Stimulated activated CD4-positive, alpha-beta T cell treated with anti-CD3 and anti-CD28 coated beads, Interleukin-2, amount 100 ng/mL, for 24 hours (primary cell): ENCODE measurements at regions not wholly inside any gene's neighbourhood (a gene's known extent, or its start where the extent isn't known, plus 50 kb on each side); places are given as distances from the start of the nearest gene placed in this dataset.

Experiments used
- DNase-seq, 2 donors: peaks; one replicate each; pipeline ENCODE4 v3.0.0-alpha.2; 2020

DNA sequence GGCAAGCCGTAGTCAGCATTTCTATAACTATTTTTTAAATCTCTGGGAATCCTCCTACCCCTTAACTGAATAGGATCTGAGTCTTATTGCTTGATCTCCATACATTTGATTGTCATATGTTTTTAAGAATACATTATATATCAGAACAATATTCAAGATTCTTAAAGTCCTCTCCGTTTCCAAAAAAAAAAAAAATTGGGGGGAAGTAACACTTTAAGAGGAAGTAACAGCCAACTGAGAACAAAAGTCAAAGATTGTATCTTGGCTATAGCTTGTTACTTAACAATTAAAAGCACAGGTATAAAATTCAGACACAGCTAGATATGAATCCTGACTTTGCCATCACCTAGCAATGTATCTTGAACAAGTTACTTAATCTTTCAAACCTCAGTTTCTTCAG, 169.9 kb upstream of the ADO start:
- DNase-seq, result no peak

DNA sequence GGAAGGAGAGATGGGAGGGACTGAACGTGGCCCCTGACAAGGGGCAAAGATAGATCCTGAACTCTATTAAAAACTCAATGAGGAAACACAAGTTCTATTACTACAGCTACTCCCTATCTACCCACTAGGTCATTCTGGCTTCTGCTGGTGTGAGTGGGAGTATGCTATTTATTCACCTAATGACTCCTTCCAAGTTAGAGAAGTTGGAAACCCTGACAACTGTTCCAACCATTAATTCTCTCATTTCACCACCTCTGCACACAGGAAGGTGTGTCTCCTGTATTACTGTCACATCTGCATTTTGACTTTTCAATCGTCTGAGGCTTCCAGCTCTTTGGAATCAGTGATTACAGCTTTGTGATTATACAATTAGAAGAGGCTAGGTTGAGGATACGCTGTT, 169.4 kb upstream of the ADO start:
- no peak for DNase-seq

DNA sequence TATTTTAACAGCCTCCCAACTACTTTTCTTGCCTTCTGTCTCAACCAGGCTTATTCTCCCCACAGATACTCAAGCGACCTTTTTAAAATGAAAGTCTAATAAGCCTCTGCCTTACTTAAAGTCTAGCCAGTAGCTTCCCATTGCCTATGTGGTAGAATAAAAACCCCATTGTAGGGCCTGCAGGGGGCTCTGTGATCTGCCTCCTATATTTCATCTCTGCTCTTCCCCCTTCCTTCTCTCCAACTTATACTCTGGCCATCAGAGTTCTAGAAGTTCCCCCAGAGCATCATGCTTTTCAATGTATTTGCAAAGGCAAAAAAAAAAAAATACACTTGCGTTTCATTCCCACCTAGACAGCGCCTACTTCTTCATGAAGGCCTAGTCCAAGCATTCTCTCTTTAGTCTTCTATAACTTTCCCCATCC, 167.7 kb upstream of the ADO start:
- DNase-seq, result no peak

DNA sequence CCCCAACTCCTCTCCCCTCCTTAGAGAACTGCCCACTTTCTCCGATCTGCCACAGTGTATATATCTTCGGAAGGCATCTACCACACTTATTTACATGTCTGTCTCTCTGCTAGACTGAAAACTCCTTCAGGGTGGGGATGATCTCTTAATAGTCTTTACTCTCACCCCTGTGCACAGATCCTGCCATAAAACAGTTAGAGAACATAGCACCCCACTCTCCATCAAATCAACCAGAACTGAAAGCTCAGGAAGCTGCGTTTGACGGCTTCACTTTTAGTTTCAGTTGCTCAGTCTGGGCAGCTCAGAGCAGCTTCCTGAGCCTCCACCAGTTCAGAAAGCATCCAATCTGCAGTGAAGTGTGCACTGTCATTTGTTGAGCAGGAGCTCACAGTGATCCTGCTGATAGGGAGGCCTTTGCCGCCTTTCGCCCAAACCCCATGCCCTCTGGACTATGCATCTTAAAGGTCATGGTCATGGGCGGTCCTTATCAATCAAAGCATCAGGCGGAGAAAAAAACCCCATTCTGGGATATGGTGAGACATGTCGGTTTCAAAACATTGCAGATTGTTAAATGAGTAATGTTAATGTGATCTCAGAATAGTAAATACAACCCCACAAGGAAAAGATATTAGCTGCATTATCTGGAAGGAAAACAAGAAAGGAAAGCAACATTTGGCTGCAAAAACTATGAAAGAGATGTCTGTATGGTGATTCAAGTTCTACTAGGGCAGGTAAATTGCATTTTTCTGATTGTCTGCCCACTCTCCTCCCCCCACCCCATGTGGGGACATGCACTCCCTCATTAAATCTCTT, 167.1 kb upstream of the ADO start:
- peak; percentile 66 to 73 for DNase-seq

DNA sequence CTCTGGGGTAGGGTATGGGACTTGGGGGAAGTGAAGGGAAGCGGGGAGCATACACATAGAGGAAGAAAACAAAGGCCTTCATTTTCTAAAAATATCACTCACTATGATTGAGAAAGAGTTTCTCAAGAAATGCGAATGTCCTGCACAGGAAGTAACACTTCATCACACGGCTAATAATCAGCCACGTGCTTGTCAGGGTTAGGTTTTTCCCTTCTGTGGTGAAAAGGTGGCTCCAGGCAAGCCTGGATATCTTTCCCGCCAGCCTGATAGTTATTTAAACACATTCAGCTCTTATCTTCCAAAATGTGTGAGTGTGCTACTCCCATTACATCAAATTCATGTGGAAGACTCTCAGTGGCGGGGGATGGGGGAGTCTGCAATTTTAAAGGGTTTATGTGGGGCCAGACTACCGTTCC, 166.4 kb upstream of the ADO start:
- no peak for DNase-seq

DNA sequence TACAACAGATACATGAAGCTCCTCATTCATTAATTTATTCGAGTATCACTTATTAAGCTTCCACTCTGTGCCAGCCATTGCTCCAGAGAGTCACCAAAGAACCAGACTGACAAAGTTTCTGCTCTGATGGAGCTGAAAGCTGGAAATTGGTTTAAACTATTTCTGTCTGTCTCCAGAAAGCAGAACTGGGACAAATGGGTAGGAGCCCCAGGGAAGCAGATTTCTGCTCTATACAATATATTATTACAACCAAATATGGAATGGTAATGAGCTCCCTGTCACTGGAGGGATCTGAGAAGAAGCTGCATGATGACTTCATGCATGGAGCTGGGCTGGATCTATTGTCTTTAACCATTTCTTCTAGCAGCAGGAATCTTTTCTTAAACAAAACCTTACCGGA, 165.4 kb upstream of the ADO start:
- no peak for DNase-seq

DNA sequence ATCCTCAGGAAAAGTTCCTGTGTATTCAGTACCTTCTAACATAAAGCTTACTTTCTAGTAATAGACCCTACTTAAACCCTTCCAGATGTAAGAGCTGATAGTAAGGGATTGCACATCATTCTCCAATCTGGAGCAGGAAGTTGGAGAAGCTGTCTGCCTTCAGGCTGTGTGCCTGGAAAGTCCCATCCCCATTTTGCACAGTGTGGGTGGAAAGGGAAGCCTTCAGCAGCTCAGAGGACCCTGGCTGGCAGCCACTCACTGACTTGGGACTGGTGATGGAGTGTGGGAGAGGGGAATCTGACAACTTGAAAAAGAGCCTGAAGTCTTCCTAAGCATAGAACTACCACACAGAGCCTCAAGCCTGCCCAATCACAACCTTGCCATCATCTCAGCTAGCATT, 164.1 kb upstream of the ADO start:
- DNase-seq, result no peak

DNA sequence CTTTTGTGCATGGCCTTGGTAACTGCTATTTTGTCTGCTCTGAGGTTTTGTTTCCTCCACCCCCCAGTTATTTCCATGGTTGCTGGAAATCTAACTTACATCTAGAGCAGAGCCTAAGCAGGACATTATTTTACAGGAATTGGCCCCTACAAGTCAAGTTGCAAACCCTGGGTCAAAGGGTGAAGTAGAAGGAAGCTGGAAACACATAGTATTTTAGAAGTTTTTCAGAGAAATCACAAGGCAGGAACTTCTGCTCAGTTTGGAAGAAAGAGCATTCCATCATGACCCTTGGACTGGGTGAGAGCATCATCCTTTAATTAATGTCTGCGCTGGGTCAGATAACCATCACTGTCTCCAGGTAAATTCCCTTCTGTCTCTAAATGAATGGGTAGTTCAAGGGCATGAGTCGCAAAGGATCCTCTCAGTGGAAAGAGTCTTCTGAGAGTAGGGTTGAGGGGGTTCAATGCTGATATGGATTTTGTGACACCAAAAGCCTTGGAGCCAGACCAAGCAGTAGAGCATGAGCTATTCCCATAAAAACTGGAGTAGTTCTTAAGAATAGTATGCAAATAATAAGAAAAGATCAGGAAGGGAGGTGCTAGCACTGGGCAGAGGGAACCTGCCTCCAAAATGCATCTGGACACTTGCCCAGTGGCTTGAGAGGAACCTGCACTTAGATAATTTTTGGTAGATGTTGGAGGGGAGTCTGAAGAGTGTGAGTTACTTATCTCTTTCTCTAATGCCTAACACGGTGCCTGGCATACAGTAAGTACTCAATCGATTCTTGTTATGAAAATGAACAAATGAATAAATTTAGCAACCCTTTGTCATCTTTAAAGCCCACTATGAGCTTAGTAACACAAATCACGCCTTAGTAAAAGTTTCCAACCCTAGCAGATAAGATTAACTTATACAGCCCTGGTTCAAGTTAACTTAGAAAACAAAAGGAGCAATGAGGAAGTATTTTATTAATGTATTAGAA, 160.6 kb upstream of the ADO start:
- DNase-seq, result no peak

DNA sequence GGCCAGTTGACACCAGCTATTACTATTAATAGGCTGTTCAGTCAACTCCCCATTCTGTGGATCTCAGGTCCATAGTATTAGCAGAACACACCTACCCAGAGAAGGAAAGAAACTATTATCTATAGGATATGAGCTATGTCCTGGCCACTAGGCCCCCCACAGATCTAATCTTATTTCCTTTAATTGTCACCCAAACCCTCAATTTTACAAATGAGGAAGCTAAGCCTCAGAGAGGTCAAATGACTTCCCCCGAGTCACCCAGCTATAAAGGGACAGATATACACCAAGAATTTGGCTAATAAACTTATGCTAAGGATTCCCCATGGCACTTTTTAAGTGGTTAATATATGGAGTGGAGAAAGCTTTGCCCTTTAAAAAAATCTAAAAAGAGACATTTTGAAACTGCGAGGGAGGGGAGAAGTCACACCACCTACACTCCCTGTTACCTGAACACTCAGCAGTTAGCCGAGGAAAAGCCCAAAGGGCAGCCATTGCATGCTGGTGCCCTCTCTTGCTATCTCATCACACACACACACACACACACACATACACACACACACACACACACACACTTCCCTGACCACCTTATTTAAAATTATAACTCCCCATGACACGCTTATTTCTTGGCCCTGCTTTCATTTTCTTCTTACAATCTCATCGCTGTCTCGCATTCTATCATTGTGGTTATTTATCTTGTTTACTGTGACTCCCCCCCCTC, 157.0 kb upstream of the ADO start:
- DNase-seq, result no peak

DNA sequence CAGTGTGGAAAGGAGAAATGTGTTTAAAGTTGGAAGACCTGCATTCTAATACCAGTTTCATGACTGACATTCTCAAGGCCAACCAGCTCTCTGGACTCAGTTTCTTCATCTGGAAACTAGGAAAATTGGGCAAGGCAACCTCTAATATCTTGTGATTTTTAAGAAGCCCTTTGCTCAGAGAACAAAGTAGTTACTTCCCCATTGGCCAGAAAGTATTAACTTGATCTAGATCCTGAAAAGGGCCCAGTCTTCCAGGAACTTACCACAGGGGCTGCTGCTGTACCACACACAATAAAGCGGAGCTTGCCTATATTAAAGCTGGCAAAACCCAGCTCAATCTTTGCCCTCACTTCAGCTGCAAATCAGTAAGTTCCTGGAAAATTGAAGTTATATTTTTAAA, 155.6 kb upstream of the ADO start:
- no peak for DNase-seq

DNA sequence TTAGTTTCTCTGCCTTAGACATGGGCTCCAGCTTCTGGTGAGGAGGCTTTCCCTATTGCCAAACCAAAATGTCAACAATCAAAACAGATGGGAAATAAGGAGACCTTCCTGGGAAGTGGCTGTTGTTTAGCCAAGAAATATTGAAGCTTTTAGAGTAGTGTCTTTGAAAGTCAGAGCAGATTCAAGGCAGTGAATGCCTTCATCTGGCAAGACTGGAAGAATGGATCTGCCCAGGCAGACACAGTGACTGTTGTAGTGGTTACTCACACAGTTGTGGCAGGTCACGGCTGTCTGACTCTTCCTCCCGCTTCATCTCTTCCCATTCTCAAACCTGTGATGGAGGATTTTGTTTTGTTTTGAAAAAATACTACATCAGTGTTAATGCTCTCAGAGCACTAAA, 154.1 kb upstream of the ADO start:
- DNase-seq, result no peak

DNA sequence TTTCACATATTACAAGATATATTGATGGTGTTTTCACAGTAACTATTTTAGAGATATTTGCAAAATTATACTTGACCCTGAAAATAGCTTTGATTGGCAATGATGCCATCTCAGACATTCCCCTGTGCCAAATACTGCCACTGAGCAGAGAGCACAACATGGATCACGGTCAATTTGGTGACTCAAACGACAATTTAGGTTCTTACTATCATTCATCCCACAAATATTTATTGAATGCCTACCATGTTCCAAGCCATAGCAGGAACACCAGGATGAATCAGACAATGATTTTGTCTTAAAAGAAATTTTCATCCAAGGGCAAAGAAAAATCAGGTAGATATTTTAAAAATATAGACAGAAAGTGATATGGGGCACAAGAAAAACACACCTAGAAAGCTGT, 153.2 kb upstream of the ADO start:
- DNase-seq, result no peak

DNA sequence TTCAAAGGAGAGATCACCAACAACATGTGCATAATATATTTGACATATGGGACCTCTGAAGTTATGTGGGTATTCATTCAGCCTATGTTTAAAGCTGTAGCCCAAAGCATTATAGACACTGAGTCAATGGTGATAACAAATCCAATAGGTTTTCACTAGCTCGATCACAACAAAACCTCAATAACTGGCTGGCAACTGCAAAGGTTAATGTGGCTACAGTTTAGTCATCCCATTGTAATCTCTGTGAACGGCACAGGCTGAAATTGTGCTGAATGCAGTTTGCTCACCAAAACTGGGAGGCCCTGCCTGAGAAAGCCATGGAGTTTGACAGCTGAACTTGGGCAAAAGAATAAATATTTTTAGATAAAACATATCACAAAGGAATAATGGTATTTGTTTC, 152.4 kb upstream of the ADO start:
- no peak for DNase-seq

DNA sequence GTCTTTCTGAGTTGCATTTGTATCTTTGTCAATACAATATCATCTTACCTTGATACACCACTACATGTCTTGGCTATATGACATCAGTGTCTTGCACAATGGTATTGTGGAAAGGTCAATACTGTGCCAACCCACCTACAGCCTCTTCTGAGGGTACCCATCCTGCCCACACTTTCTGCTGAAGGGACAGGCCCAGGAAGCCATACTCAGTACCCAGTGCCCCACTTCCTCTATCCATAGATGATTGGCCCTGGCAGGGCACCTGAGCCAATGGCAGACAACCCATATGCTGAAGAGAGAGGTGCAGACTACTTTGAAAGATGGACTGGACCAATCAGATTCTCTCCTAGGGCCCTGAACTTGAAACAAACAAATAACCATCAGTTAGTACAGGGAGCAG, 152.0 kb upstream of the ADO start:
- no peak for DNase-seq

DNA sequence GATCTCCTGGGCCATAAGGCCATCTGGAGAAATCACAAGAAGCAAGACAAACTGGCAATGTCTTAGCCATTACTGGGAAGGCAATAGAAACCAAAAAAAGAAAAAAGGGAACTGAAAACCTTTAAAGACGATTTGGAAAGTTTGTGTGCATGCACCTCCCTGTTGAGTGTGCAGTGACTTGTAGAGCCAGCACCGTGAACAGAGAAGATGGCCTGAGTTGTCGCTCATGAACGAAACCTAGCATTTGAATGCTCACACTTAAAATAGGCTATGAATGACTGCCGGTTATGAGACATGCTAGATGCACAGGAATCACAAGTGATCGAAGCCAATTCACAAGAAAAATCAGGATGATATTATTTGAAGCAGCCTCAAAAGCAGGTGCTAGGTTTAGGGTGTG, 151.3 kb upstream of the ADO start:
- DNase-seq, result no peak

DNA sequence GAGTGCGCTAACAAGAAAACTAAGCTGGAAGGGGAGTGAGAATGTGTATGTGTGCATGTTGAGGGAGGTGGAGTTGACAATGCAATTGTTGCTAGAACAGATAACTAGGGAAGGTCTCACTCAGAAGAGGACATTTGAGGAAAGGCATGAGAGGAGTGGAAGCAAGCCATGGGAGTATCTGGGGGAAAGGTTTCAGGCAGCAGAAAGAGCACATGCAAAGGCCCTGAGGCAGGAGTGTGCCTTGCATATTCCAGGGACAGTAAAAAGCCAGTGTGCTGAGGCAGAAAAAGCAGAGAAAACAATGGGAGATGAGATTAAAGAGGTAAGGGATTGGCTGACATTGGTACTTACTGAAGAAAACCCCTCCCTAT, 149.6 kb upstream of the ADO start:
- no peak for DNase-seq

DNA sequence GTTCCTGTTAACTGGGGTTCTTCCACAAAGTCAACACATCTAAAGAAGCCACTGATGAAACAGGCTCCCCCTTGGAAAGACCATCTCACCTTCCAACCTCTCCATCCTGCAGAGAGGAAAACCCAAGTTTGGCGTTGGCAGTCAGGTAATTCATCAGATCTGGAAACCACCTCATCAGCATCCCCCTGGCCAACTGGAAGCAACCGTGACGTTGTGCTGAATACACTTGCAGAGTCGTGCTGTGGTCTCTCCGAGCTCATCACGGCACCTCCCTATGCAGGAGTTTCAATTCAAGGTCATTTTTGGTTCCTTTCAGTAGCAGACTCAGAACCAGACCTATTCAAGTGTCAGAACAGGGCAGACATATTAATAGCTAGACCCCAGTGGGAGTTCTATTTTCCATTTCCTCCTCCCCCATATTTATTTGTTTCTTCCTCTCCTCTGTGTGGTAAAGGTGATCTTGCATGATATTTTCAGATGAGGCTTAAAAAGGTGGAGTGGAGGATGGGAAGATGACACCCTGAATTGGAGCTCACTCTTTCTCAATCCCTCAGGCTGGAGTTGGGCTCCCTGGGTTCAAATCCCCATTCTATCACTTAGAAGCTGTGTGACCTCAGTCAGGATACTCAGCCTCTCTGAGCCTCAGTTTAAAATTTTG, 149.1 kb upstream of the ADO start:
- DNase-seq, result no peak

DNA sequence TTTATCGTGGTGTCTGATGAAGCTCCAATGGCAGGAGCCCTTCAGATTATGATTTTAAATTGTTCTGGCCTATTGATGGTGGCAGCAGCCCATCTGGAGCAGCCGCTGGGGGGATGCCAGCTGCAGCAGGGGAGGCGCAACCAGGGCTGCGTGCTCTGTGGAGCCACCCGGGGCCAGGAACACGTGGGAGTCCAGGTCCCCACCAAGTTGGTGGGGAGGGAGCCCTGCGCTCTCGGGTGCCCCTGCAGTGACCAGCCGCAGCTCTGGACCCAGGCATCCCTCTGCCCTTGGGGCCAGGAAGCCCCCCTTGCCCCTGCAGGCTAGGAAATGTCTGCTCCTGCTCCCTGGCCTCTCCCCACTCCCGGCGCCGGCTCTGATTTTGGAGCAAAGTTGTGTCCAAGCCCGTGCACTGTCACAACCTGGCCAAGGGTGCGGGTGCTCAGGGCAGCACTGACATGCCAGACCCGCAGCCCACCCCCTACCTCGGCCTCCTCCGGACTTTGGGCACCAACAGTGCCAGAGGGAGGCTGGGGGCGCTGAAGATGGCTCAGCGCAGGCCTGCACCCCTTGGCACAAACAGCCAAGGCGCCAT, 147.2 kb upstream of the ADO start:
- no peak for DNase-seq

DNA sequence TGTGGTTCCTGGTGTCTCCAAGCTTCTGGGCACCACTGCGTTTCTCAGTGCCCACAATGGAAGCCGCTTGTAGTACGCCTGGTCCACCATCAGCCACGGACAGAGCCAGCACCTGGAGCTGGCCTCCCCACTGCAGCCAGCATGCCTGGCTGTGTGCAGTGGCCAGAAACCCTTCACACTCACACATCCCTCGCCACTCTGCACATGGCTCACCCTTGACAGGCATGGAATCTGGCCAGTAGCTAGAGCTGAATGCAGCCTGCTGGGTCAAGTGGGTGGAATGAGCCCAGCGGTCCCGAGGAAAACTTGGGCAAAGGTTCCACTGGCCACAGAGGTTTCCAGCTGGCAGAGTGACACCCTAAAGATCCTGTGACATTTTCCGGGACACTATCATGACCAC, 146.0 kb upstream of the ADO start:
- DNase-seq, result no peak

DNA sequence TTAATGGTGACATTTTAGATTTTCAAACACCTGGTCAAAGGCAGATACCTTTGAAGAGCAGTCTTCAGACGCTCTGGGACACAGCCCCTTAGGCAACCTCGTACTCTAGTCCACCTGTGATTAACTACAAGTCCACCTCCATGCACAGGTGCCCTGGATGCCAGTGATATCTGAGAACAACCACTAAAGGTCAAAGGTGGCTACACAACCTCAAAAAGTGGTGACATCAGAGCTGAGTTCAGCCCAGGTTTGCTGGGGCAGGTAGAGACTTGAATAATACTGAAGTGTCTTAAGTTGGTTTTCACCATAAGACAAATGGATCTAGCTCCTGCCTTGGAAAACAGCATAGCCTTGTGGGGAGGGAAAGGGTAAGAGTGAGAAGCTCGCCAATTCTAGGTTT, 143.4 kb upstream of the ADO start:
- no peak for DNase-seq

DNA sequence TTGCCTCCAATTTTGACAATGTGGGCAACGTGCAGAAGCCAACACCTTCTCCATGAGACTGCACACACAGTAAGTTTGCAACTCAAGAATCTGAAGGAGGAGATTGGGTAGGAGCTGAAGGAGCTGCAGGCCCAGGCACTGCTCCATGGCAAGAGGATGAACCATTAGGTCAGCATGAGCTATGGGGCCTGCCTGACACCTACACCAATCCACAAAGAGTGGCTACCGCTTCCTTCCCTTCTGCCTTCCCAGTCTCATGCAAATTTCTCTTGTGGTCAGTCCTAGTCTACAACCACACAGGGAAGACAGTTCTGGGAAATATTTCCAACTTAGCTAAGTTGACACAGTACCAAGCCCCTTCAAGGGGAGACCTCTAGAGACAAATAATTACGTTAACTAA, 142.0 kb upstream of the ADO start:
- no peak for DNase-seq

DNA sequence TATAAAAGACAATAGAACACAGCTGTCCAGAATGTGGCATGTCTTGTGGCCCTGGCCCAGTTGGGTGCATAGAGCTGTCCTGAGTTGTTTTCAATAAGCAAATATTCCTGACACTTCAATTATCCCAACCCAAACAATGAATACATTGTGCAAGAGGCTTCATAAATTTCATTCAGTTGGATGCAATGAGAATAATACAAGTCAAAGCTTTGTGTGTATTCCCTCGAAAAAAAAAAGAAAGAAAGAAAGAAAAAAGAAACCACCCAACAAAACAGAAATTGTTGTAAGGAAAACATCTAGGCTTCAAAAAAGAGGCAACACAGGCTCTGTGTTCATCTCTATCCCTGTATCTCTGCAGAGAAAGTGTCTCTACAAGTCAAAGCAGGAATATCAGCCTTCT, 138.7 kb upstream of the ADO start:
- DNase-seq, result no peak

DNA sequence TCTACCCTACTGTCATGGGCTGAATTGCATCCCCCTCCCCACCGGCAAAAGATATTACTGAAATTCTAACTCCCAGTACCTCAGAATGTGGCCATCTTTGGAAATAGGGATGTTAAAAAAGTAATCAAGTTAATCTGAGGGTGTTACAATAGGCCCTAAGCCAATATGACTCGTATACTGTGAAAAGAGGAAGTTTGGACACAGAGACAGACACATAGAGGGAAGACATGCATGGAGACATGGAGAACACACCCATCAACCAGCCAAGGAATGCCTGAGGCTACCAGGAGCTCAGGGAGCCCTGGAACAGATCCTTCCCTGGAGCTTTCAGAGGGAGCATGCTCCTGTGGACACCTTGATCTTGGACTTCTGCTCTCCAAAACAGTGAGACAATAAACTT, 138.2 kb upstream of the ADO start:
- DNase-seq, result no peak
